GM10266 (cell line): ENCODE measurements at regions not wholly inside any gene's neighbourhood (a gene's known extent, or its start where the extent isn't known, plus 50 kb on each side); places are given as distances from the start of the nearest gene placed in this dataset.

Source experiments
- DNase-seq: peaks from one replicate; pipeline ENCODE4 v3.0.0; 2012; ENCODE audit errors: extremely low spot score
- TF ChIP-seq, protein P1 (sequence below): IDR thresholded peaks from 2 replicates; pipeline ENCODE4 v1.5.1; 2012; ENCODE audit warnings: mild to moderate bottlenecking, low read depth; ENCODE audit not compliant: control insufficient read depth, insufficient read depth; ENCODE audit errors: missing control alignments

DNA sequence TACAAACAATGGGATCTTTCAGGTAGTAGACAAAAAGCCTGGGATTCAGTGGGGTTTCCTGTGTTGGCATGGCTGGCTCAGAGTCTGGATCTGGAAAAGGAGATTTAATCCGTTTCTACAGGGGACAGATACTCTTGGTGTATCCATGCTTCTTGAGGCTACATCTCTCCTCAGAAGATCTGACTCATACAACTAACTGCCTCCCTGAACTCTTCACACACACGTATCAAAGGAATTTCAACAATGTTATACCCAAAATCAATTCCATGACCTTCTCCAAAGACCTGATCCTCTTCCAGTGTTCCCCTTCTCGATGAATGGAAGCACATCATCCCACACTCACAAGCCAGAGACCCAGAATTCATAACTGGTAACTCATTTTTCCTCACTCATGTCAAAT is 435.3 kb upstream of the NBEA start:
- DNase-seq: no peak
- TF ChIP-seq, protein P1, sequence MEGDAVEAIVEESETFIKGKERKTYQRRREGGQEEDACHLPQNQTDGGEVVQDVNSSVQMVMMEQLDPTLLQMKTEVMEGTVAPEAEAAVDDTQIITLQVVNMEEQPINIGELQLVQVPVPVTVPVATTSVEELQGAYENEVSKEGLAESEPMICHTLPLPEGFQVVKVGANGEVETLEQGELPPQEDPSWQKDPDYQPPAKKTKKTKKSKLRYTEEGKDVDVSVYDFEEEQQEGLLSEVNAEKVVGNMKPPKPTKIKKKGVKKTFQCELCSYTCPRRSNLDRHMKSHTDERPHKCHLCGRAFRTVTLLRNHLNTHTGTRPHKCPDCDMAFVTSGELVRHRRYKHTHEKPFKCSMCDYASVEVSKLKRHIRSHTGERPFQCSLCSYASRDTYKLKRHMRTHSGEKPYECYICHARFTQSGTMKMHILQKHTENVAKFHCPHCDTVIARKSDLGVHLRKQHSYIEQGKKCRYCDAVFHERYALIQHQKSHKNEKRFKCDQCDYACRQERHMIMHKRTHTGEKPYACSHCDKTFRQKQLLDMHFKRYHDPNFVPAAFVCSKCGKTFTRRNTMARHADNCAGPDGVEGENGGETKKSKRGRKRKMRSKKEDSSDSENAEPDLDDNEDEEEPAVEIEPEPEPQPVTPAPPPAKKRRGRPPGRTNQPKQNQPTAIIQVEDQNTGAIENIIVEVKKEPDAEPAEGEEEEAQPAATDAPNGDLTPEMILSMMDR: no peak

DNA sequence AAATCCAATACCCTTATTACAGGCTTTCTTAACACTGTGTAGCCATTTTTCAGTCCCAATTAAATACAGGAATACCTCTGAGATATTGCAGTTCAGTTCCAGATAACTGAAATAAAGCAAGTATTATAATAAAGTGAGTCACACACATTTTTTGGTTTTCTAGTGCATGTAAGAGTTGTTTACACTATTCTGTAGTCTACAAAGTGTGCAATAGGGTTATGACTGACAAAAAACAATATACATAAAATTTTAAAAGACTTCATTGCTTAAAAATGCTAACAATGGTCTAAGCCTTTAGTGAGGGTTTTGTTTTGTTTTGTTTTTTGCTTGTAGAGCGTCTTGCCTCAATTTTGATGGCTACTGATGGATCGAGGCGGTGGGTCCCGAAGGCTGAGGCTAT is 434.4 kb upstream of the NBEA start:
- no peak for DNase-seq
- TF ChIP-seq, protein P1: no peak

DNA sequence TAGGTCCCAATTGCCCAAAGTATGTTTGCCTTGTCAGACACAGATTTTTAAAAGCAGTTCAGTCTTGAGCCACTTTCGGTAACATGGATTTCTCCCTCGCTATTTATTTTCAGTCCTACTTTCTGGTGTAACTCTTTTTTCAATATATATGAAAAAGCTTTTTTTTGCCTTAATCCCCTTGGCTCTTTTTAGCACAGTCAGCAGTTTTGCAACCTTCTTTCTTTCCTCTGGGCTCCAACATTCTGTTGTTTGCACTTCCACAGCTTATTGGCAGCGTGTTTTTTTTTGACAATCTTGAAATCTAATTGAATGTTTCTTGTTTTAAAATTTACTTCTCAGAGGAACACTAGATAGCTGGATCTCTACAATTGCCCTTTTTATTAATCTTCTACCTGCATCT is 429.3 kb upstream of the NBEA start:
- no peak for DNase-seq

DNA sequence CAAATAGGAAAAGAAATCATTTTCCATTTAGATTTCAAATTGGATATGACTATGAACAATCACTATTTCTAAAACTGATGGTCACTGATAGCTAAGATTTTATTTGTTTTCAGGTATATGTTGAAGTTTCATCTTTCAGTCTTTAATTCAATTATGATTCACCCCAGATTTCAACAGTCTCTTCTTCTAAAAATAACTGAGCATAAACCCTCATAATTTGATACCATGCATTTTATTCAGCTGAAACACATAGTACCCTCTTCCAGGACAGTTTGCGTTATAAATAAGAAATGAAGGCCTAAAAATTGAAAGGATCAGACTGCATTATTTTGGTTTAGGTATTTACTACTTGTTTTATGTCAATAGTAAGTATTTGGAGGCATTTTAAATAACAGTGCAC is 428.5 kb upstream of the NBEA start:
- TF ChIP-seq, protein P1: no peak

More for the DNA sequence above, 429.3 kb upstream of the NBEA start:
- TF ChIP-seq, protein P1: no peak

DNA sequence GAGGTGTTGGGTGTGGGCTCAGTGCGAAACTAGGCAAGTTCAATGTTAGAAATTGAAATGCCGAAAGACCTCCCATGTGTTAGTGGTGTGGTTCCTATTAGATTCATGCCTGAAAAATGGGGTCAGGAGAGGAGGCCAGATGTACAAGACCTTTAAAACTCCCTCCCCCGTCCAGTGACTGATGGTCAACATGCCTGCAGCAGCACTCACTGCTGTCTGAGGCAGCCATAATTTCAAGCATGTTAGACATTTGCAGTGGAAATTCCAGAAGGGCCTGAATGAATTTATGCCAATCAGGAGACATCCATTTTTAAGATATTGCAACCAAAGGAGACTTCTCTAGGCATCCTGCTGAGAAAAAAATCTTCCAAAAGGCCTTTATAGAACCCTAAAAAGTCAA is 426.9 kb upstream of the NBEA start:
- TF ChIP-seq, protein P1: no peak
- no peak for DNase-seq

More for the DNA sequence above, 428.5 kb upstream of the NBEA start:
- no peak for DNase-seq

DNA sequence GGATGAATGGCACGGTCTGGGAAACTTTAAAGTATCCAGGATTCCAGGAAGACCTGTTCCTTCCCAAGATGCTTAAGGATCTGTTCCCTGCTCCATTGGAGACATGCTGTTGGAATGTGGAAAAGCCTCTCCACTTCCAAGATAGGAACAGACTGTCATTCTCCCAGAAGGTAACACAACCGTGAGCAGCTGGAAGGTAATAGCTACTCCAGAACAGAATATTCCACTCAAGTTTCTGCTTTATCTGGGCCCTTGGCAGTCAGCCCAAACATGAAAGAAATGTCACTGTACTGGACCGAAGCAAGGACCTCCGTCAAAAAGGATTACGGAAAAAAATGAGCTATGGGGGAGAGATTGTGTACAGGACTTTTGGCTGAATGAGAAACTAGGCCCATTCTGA is 420.9 kb upstream of the NBEA start:
- no peak for DNase-seq
- TF ChIP-seq, protein P1: no peak

DNA sequence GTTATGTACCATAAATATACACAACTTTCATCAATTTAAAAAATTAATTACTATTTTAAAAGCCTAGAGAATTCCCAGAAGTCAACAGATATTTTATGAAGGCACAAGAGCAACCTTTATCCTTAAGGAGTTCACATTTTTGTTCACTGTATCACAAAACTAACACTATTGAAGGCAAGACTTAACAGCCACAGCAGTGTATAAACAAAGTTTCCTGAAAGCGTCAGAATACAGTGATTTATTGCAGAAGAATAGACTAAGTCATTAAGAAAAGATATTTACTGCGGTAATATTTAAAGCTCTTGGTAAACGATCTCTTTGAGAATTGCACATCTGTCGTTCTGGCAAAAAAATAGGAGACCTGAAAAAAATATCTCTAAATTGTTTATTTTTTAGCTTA is 419.3 kb upstream of the NBEA start:
- no peak for DNase-seq
- TF ChIP-seq, protein P1: no peak
